ENCODE measurements at regions not wholly inside any gene's neighbourhood (a gene's known extent, or its start where the extent isn't known, plus 50 kb on each side); places are given as distances from the start of the nearest gene placed in this dataset.

GRCh38 chr4:72991873-72992272 is 77.6 kb downstream of the COX18 start (continued):
- TF ChIP-seq SIN3A (IDR thresholded peaks at IDR 0.05; ENCODE audit: borderline replicate concordance in 2 of 2, control insufficient read depth in 1 of 2, low read depth in 2 of 2, low read length in 2 of 2) (no peak), MAFF (IDR thresholded peaks at IDR 0.05; ENCODE audit: low read length) (no peak), POLR2AphosphoS2 (IDR thresholded peaks at IDR 0.05; ENCODE audit: low read length) (no peak), HSF4 (CRISPR knock-in tag; IDR thresholded peaks at IDR 0.05; ENCODE audit: borderline replicate concordance) (no peak)
- TF ChIP-seq, protein P1, sequence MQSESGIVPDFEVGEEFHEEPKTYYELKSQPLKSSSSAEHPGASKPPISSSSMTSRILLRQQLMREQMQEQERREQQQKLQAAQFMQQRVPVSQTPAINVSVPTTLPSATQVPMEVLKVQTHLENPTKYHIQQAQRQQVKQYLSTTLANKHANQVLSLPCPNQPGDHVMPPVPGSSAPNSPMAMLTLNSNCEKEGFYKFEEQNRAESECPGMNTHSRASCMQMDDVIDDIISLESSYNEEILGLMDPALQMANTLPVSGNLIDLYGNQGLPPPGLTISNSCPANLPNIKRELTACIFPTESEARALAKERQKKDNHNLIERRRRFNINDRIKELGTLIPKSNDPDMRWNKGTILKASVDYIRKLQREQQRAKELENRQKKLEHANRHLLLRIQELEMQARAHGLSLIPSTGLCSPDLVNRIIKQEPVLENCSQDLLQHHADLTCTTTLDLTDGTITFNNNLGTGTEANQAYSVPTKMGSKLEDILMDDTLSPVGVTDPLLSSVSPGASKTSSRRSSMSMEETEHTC (IDR thresholded peaks at IDR 0.05) = no peak

DNA sequence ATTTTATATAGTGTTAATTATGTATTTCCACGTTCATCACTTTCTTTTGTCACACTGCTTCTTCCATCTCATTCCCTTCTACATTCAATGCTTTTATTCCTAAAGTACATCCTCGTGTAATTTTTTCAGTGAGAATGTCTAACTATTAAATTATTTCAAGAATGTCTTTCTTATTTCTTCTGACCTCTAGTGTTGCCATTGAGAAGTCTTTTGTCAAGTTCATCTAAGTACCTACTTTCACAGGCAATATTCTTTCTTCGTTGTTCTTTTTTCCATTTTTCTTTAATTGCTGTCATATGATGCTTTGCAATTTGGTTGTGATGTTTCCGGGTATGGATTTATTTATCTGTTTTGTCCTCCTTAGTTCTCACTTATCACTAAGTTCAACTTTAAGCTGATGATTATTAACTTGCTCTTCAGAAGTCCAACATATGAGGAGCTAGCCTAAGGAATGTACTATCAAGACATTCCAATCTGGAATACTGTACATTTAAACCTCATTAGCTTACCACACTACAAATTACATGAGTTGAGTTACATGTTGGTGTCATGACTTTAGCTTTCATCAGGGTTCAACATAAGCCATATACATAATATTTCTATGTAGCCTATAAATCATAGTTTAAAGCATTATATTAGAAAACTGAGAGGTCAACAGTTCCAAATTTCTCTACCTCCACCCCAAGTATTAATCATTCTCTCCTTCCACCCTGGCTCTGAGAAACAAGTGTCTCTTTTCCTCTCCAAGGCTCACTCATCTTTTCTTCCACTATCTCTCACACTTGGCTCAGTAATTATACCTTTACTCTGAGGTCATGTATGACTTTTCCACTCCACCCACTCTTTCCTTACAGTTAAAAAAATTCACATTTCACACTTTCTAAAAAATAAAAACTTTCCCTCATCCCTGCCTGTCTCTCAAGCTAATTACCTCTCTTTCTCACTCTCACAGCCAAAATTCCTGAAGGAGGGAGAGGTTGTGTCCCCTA is 81.5 kb downstream of the COX18 start:
- H3K9me3 ChIP-seq (replicated peaks; ENCODE audit: control insufficient read depth, insufficient read depth, low read depth, low read length) = no peaks in the 10 kb centered on the region
- no TSS peak for BruUV-seq (replicated peaks)
- ATAC-seq (no peak), DNase-seq (ENCODE audit: extremely low read depth in 1 of 4, low spot score in 3 of 4) (no peak), FAIRE-seq (no peak)
- H3K9ac ChIP-seq (ENCODE audit: insufficient read depth in 1 of 2, low read depth in 2 of 2, low read length in 2 of 2) = no peak overlapping the region
- in situ Hi-C loops (cut with MboI) = no loop called here
- ChIA-PET CTCF (ENCODE audit: low intra/inter-chr PET ratio) (no interaction called here), POLR2A (no interaction called here)
- no peaks in the 10 kb centered on the region for H4K20me1 ChIP-seq (replicated peaks; ENCODE audit: control insufficient read depth, insufficient read depth, low read length)
- peaks cover 0 to 5% of the 10 kb centered on the region in 2 experiments; a peak in 2 of 5 replicates for H3K27me3 ChIP-seq (ENCODE audit: control insufficient read depth in 2 of 2, insufficient read depth in 2 of 2, low read length in 2 of 2)
- 2% methylated on average over 4 of the region's 4 CpGs for WGBS (ENCODE audit: insufficient coverage, low coverage, missing lambda C conversion rate)
- H2AFZ ChIP-seq (ENCODE audit: low read depth, low read length) = no peak overlapping the region
- H3K4me1 ChIP-seq (replicated peaks in 1 of 2; ENCODE audit: control insufficient read depth in 2 of 2, insufficient read depth in 2 of 2, low read length in 2 of 2) = no peaks in the 10 kb centered on the region
- no peak overlapping the region for H3K4me2 ChIP-seq (ENCODE audit: insufficient read depth, low read length)
- no peaks in the 10 kb centered on the region for H3K9me1 ChIP-seq (ENCODE audit: control insufficient read depth, insufficient read depth, low read length)
- no peaks in the 10 kb centered on the region for H3K36me3 ChIP-seq (ENCODE audit: control insufficient read depth, insufficient read depth, low read length)
- intact Hi-C loops (cut with micrococcal nuclease) = no loop called here
- no peak overlapping the region for H3K4me3 ChIP-seq
- no peaks in the 10 kb centered on the region for H3K79me2 ChIP-seq (ENCODE audit: control insufficient read depth, insufficient read depth, low read length)
- no peak overlapping the region for H3K27ac ChIP-seq (ENCODE audit: extremely low read depth, low read depth, low read length)
- TF ChIP-seq NR2F6 (CRISPR knock-in tag; IDR thresholded peaks at IDR 0.05) (no peak), CXXC5 (CRISPR knock-in tag; IDR thresholded peaks at IDR 0.05) (no peak), KDM4B (IDR thresholded peaks at IDR 0.05; ENCODE audit: borderline replicate concordance in 2 of 2, low read depth in 1 of 2) (no peak), HLTF (IDR thresholded peaks at IDR 0.05) (no peak), HEY1 (CRISPR knock-in tag; IDR thresholded peaks at IDR 0.05; ENCODE audit: borderline replicate concordance) (no peak), ZKSCAN1 (IDR thresholded peaks at IDR 0.05; ENCODE audit: low read depth, low read length) (no peak)
- TF ChIP-seq, protein P2, sequence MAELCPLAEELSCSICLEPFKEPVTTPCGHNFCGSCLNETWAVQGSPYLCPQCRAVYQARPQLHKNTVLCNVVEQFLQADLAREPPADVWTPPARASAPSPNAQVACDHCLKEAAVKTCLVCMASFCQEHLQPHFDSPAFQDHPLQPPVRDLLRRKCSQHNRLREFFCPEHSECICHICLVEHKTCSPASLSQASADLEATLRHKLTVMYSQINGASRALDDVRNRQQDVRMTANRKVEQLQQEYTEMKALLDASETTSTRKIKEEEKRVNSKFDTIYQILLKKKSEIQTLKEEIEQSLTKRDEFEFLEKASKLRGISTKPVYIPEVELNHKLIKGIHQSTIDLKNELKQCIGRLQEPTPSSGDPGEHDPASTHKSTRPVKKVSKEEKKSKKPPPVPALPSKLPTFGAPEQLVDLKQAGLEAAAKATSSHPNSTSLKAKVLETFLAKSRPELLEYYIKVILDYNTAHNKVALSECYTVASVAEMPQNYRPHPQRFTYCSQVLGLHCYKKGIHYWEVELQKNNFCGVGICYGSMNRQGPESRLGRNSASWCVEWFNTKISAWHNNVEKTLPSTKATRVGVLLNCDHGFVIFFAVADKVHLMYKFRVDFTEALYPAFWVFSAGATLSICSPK (IDR thresholded peaks at IDR 0.05; ENCODE audit: borderline replicate concordance) = no peak
- TF ChIP-seq, protein P3, sequence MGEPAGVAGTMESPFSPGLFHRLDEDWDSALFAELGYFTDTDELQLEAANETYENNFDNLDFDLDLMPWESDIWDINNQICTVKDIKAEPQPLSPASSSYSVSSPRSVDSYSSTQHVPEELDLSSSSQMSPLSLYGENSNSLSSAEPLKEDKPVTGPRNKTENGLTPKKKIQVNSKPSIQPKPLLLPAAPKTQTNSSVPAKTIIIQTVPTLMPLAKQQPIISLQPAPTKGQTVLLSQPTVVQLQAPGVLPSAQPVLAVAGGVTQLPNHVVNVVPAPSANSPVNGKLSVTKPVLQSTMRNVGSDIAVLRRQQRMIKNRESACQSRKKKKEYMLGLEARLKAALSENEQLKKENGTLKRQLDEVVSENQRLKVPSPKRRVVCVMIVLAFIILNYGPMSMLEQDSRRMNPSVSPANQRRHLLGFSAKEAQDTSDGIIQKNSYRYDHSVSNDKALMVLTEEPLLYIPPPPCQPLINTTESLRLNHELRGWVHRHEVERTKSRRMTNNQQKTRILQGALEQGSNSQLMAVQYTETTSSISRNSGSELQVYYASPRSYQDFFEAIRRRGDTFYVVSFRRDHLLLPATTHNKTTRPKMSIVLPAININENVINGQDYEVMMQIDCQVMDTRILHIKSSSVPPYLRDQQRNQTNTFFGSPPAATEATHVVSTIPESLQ (CRISPR knock-in tag; IDR thresholded peaks at IDR 0.05) = no peak
